ENCODE measurements at regions not wholly inside any gene's neighbourhood (a gene's known extent, or its start where the extent isn't known, plus 50 kb on each side); places are given as distances from the start of the nearest gene placed in this dataset.

GRCh38 chr2:104595576-104595975 is 258.3 kb upstream of the POU3F3 start:
- no peak overlapping the region for H3K9ac ChIP-seq
- ChIA-PET POLR2A (no interaction called here), CTCF (no interaction called here)
- H3K36me3 ChIP-seq (replicated peaks in 1 of 2; ENCODE audit: control insufficient read depth in 1 of 2, insufficient read depth in 2 of 2, low read length in 1 of 2) = no peaks in the 10 kb centered on the region
- WGBS (ENCODE audit: low lambda C conversion rate) = 42% methylated on average over 3 of the region's 3 CpGs
- H3K4me1 ChIP-seq (ENCODE audit: control insufficient read depth in 1 of 2, insufficient read depth in 2 of 2, low read depth in 1 of 2, low read length in 1 of 2) = no peaks in the 10 kb centered on the region
- 0 out of 2 replicates have a peak, but pooled peaks cover 3% of the 10 kb centered on the region for H3K9me3 ChIP-seq
- TF ChIP-seq IRF3 (IDR thresholded peaks at IDR 0.05; ENCODE audit: low read depth, low read length) (no peak), REST (IDR thresholded peaks at IDR 0.05; ENCODE audit: low read depth, low read length) (no peak), TAF1 (IDR thresholded peaks at IDR 0.05; ENCODE audit: borderline replicate concordance, low read depth, low read length) (no peak), POLR2AphosphoS5 (IDR thresholded peaks at IDR 0.05; ENCODE audit: low read depth, low read length) (no peak), CTCF (IDR thresholded peaks at IDR 0.05) (no peak), RAD21 (IDR thresholded peaks at IDR 0.05; ENCODE audit: low read length) (no peak), ELF1 (IDR thresholded peaks at IDR 0.05) (no peak), JUND (IDR thresholded peaks at IDR 0.05) (no peak), GABPA (IDR thresholded peaks at IDR 0.05; ENCODE audit: low read depth) (no peak), SMC3 (IDR thresholded peaks at IDR 0.05; ENCODE audit: low read depth, low read length) (no peak), EP300 (IDR thresholded peaks at IDR 0.05; ENCODE audit: borderline replicate concordance in 1 of 2, low read depth in 1 of 2, low read length in 1 of 2) (no peak), PBX3 (IDR thresholded peaks at IDR 0.05) (no peak), EZH2phosphoT487 (IDR thresholded peaks at IDR 0.05; ENCODE audit: borderline replicate concordance, low read depth) (no peak), ZBTB33 (IDR thresholded peaks at IDR 0.05; ENCODE audit: borderline replicate concordance, low read depth) (no peak), RCOR1 (IDR thresholded peaks at IDR 0.05; ENCODE audit: low read length) (no peak), NFIC (IDR thresholded peaks at IDR 0.05; ENCODE audit: borderline replicate concordance) (no peak)
- no peak overlapping the region for H3K4me2 ChIP-seq
- no peaks in the 10 kb centered on the region for H3K79me2 ChIP-seq (ENCODE audit: insufficient read depth)
- DNase-seq = no peak
- H3K4me3 ChIP-seq (ENCODE audit: low read depth in 2 of 2, low read length in 1 of 2) = no peak overlapping the region
- no peaks in the 10 kb centered on the region for H3F3A ChIP-seq (replicated peaks; ENCODE audit: insufficient read depth)
- H3K27ac ChIP-seq (ENCODE audit: low read depth in 2 of 2, low read length in 1 of 2) = no peak overlapping the region
- no peaks in the 10 kb centered on the region for H3K27me3 ChIP-seq (ENCODE audit: insufficient read depth)
- H4K20me1 ChIP-seq (ENCODE audit: insufficient read depth) = no peaks in the 10 kb centered on the region
- H3K9me2 ChIP-seq = no peaks in the 10 kb centered on the region
- H2AFZ ChIP-seq (ENCODE audit: low read depth) = no peak overlapping the region
